ENCODE measurements at regions not wholly inside any gene's neighbourhood (a gene's known extent, or its start where the extent isn't known, plus 50 kb on each side); places are given as distances from the start of the nearest gene placed in this dataset.

DNA sequence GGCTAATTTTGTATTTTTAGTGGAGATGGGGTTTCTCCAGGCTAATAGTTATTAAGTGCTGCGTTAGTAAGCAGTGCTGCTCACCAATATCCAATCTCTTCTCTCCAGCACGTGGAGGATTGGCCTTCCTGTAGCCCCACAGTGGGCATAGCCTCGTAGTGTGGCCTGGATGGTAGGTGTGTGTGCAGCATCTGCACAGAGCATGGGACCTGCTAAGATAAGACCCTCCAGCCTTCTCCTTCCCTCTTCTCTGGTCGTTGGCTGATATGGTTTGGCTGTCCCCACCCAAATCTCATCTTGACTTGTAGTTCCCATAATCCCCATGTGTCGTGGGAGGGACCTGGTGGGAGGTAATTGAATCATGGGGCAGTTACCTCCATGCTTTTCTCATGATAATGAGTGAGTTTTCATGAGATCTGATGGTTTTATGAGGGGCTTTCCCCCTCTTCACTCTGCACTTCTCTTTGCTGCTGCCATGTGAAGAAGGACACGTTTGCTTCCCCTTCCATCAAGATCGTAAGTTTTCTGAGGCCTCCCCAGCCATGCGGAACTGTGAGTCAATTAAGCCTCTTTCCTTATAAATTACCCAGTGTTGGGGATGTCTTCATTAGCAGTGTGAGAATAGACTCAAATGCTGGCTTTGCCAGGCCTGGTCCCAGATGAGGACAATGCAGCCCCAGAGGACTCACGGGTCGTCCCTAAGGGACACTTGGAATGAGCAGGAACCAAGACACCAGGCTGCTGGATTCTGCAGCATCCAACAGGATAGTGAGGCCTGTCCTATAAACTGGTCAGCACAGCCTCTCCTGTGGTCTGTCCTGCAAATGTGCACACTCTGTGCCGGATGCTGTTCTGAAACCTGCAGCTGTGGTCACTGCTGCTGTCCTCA is 63.4 kb upstream of the AFDN start:
- TF ChIP-seq, protein P1, sequence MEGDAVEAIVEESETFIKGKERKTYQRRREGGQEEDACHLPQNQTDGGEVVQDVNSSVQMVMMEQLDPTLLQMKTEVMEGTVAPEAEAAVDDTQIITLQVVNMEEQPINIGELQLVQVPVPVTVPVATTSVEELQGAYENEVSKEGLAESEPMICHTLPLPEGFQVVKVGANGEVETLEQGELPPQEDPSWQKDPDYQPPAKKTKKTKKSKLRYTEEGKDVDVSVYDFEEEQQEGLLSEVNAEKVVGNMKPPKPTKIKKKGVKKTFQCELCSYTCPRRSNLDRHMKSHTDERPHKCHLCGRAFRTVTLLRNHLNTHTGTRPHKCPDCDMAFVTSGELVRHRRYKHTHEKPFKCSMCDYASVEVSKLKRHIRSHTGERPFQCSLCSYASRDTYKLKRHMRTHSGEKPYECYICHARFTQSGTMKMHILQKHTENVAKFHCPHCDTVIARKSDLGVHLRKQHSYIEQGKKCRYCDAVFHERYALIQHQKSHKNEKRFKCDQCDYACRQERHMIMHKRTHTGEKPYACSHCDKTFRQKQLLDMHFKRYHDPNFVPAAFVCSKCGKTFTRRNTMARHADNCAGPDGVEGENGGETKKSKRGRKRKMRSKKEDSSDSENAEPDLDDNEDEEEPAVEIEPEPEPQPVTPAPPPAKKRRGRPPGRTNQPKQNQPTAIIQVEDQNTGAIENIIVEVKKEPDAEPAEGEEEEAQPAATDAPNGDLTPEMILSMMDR (IDR thresholded peaks at IDR 0.05): no peak
- no peak for TF ChIP-seq POLR2A (IDR thresholded peaks at IDR 0.05)

All from adrenal gland (tissue), 5 donors.